Stomach (tissue), 8 donors: ENCODE measurements at regions not wholly inside any gene's neighbourhood (a gene's known extent, or its start where the extent isn't known, plus 50 kb on each side); places are given as distances from the start of the nearest gene placed in this dataset.

Experiments
- DNase-seq, 2 donors: peaks; one replicate each; pipeline versions ENCODE4 v3.0.0 to v3.0.0-alpha.2; 2013 to 2019
- H3K27ac ChIP-seq, 5 donors: fragments of 200-600 bp in 4 of 5; sonication (generic) in 4 of 5; one replicate each; pipeline ENCODE4 v1.5.1; 2013 to 2019; ENCODE audit warnings: mild to moderate bottlenecking in 1 of 5, moderate library complexity in 1 of 5
- H3K27me3 ChIP-seq, 3 donors: fragments of 200-600 bp; sonication (generic); one replicate each; pipeline ENCODE4 v1.5.1; 2017 to 2019; ENCODE audit warnings: mixed run types in 1 of 3
- H3K36me3 ChIP-seq, 4 donors: fragments of 200-600 bp; sonication (generic); 1 replicate in 3 of 4; 2 replicates in 1 of 4; pipeline ENCODE4 v1.5.1; 2016 to 2019
- H3K4me1 ChIP-seq, 4 donors: fragments of 200-600 bp; sonication (generic); one replicate each; pipeline ENCODE4 v1.5.1; 2016 to 2019
- H3K4me3 ChIP-seq, 4 donors: fragments of 200-600 bp; sonication (generic) in 3 of 4; one replicate each; pipeline ENCODE4 v1.5.1; 2016 to 2019; ENCODE audit warnings: mild to moderate bottlenecking in 1 of 4
- H3K9me3 ChIP-seq, 4 donors: fragments of 200-600 bp; sonication (generic); one replicate each; pipeline ENCODE4 v1.5.1; 2016 to 2019
- CTCF ChIP-seq, 7 experiments: fragments of 450-650 bp in 4 of 7; fragments of 200-600 bp in 3 of 7; sonication (generic) in 3 of 7; IDR thresholded peaks; one replicate each; pipeline ENCODE4 v1.5.1; 2016 to 2019; ENCODE audit warnings: antibody characterized with exemption in 7 of 7, control low read depth in 2 of 7, mild to moderate bottlenecking in 1 of 7
- EP300 ChIP-seq: sonication (generic); formaldehyde crosslinking; IDR thresholded peaks from one replicate; pipeline ENCODE4 v1.6.1; 2017; ENCODE audit warnings: antibody characterized with exemption
- POLR2A ChIP-seq, 4 donors: fragments of 450-650 bp; IDR thresholded peaks; one replicate each; pipeline ENCODE4 v1.6.1; 2016; ENCODE audit warnings: antibody characterized with exemption in 4 of 4, control low read depth in 2 of 4, mild to moderate bottlenecking in 1 of 4, moderate library complexity in 1 of 4
- POLR2AphosphoS5 ChIP-seq, 3 donors: sonication (generic); formaldehyde crosslinking; IDR thresholded peaks; one replicate each; pipeline ENCODE4 v1.6.1; 2016; ENCODE audit warnings: antibody characterized with exemption in 3 of 3
- WGBS, 5 donors: extraction: QIAGEN DNeasy Blood & Tissue Kit in 3 of 5; methylation state at CpG; one replicate each; pipeline versions ENCODE4 v1.1.5 to v1.1.7; 2013 to 2018; 5-methylcytosine and 5-hydroxymethylcytosine counted together
- intact Hi-C: fragments of 100-400 bp; cut with DNase I; formaldehyde crosslinking; loops from one replicate; pipeline ENCODE4 v1.15.1; 2023; ENCODE audit warnings: low total_unique reads
- donor health status: healthy with polysubstance abuse.
- donor health status: Bipolar disorder and iron deficiency.
- donor health status: healthy.

GRCh38 chr5:97891971-97892370, 708.9 kb upstream of the RIOK2 start:
- H3K27me3 ChIP-seq: no peaks in the 10 kb centered on the region
- peaks cover 0 to 7% (median 0%) of the 10 kb centered on the region in 4 donors for H3K4me1 ChIP-seq
- TF ChIP-seq POLR2AphosphoS5 (IDR thresholded peaks at IDR 0.05) (no peak), EP300 (no peak), CTCF (IDR thresholded peaks at IDR 0.05) (no peak), POLR2A (IDR thresholded peaks at IDR 0.05) (no peak)
- H3K36me3 ChIP-seq: no peaks in the 10 kb centered on the region
- no peak overlapping the region for H3K27ac ChIP-seq
- H3K4me3 ChIP-seq: no peak overlapping the region
- intact Hi-C loops: no loop called here
- no peaks in the 10 kb centered on the region for H3K9me3 ChIP-seq
- DNase-seq: no peak

DNA sequence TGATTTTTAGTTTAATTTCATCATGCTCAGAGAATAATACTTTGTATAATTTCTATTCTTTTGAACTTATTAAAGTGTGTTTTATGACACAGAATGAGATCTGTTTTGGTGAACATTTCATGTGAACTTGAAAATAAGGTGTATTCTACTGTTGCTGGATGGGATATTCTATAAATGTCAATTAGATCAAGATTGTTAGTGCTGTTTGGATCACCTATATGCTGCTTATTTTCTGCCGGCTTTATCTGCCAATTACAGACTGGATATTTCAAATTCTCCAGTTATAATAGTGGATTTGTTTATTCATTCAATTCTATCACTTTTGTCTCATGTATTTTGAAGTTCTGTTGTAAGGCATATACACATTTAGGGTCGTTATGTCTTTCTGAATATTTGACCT, 720.7 kb upstream of the RIOK2 start:
- Histone ChIP-seq H3K9me3 (peaks cover 0 to 25% (median 12%) of the 10 kb centered on the region in 4 donors), H3K4me1 (no peaks in the 10 kb centered on the region), H3K36me3 (no peaks in the 10 kb centered on the region), H3K27ac (no peak overlapping the region), H3K4me3 (no peak overlapping the region), H3K27me3 (no peaks in the 10 kb centered on the region)
- DNase-seq: no peak
- intact Hi-C loops: no loop called here
- 77 to 89% (median 86%) methylated on average over 2 of the region's 2 CpGs for WGBS, 5 donors
- no peak for TF ChIP-seq CTCF (IDR thresholded peaks at IDR 0.05)
- TF ChIP-seq EP300: no peak
- no peak for TF ChIP-seq POLR2A (IDR thresholded peaks at IDR 0.05)
- TF ChIP-seq POLR2AphosphoS5 (IDR thresholded peaks at IDR 0.05): no peak

DNA sequence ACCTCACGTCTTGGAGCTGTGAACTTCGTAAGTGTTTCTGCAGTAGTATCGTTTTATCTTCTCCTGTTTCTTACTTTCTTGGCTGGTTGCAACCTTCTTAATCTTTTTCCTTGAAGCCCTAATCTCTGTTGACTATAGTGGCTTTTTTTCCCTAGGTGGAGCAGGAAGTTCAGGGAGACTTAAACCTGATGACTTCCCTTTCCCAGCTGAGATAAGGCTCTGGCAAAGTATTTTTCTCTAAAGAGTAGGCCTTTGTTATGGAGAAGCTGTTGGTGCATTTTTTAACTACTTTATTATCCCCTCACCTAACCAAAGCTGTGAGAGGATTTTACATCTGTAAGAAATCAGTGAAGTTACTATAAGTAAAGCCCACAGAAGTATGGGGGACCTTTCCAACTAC, 723.1 kb upstream of the RIOK2 start:
- Histone ChIP-seq H3K27me3 (no peaks in the 10 kb centered on the region), H3K36me3 (no peaks in the 10 kb centered on the region), H3K4me1 (no peaks in the 10 kb centered on the region), H3K27ac (peak overlapping the region in 2 of 5 donors; percentile 61 to 63), H3K9me3 (peaks cover 0 to 25% (median 12%) of the 10 kb centered on the region in 4 donors), H3K4me3 (no peak overlapping the region)
- no peak for TF ChIP-seq CTCF (IDR thresholded peaks at IDR 0.05)
- peak in 2 of 3 donors; percentile 48 to 74 for TF ChIP-seq POLR2AphosphoS5 (IDR thresholded peaks at IDR 0.05)
- intact Hi-C loops: no loop called here
- 28 to 44% (median 36%) methylated on average over 3 of the region's 3 CpGs for WGBS, 5 donors
- DNase-seq: peak in 1 of 2 donors; percentile 47

DNA sequence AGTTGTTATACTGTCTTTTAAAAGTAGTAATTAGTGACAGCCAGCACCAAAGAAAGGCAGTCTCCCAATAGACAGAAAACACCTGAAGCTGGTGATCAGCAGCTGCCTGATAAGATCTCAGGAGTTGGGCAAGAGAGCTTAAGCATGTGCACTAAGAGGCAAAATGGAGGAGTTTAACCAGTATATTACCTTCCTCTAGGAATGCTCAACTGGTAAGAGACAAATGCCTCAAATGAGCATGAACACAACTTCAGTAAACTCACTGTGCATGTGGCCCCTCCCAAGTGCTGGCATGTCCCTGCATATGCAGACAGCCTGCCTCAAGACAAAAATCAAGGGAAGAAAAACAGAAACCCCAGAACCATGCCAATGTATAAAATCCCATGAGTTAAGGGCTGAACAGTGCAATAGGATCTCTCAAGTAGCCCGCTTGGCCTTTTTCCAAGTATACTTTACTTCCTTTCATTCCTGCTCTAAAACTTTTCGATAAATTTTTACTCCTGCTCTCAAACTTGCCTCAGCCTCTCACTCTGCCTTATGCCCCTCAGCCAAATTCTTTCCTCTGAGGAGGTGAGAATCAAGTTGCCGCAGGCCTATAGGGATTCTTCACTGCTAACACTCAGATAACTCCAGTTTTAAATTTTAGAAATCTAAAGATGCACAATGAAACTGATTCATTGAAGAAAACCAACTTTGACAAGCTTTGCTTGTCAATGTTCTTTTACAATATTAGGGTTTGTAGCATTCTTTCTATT, 724.8 kb upstream of the RIOK2 start:
- TF ChIP-seq POLR2A (IDR thresholded peaks at IDR 0.05): no peak
- no peak for TF ChIP-seq EP300
- TF ChIP-seq POLR2AphosphoS5 (IDR thresholded peaks at IDR 0.05): no peak
- TF ChIP-seq CTCF (IDR thresholded peaks at IDR 0.05): no peak
- peaks cover 0 to 24% (median 10%) of the 10 kb centered on the region in 4 donors for H3K9me3 ChIP-seq
- H3K27ac ChIP-seq: no peak overlapping the region
- no peak overlapping the region for H3K4me3 ChIP-seq
- no peaks in the 10 kb centered on the region for H3K27me3 ChIP-seq
- no peak for DNase-seq
- H3K4me1 ChIP-seq: no peaks in the 10 kb centered on the region
- intact Hi-C loops: no loop called here
- 91 to 95% (median 95%) methylated on average over 3 of the region's 3 CpGs for WGBS, 5 donors
- no peaks in the 10 kb centered on the region for H3K36me3 ChIP-seq
